Skeletal muscle tissue (tissue), 3 donors: ENCODE measurements at regions not wholly inside any gene's neighbourhood (a gene's known extent, or its start where the extent isn't known, plus 50 kb on each side); places are given as distances from the start of the nearest gene placed in this dataset.

Experiments used
- H3K27ac ChIP-seq: one replicate; pipeline ENCODE4 v1.7.0; 2013; ENCODE audit warnings: mild to moderate bottlenecking, low read depth, low read length, inconsistent platforms
- H3K27me3 ChIP-seq, 3 donors: one replicate each; pipeline ENCODE4 v1.7.0; 2013; ENCODE audit warnings: low read length in 3 of 3; ENCODE audit not compliant: control insufficient read depth in 3 of 3, insufficient read depth in 3 of 3
- H3K36me3 ChIP-seq, 3 donors: one replicate each; pipeline ENCODE4 v1.7.0; 2013; ENCODE audit warnings: low read length in 3 of 3; ENCODE audit not compliant: control insufficient read depth in 3 of 3, insufficient read depth in 3 of 3
- H3K4me1 ChIP-seq, 3 donors: one replicate each; pipeline ENCODE4 v1.7.0; 2013; ENCODE audit warnings: low read length in 3 of 3, mild to moderate bottlenecking in 3 of 3; ENCODE audit not compliant: control insufficient read depth in 3 of 3, insufficient read depth in 3 of 3
- H3K4me3 ChIP-seq, 3 donors: one replicate each; pipeline ENCODE4 v1.7.0; 2013; ENCODE audit warnings: low read length in 3 of 3
- H3K9ac ChIP-seq, 3 donors: one replicate each; pipeline ENCODE4 v1.7.0; 2013; ENCODE audit warnings: low read length in 3 of 3, mild to moderate bottlenecking in 3 of 3, moderate library complexity in 2 of 3, low read depth in 1 of 3
- H3K9me3 ChIP-seq, 3 donors: one replicate each; pipeline ENCODE4 v1.7.0; 2013; ENCODE audit warnings: low read length in 3 of 3; ENCODE audit not compliant: control insufficient read depth in 3 of 3
- donor health status: Osteomylitis.

- no peak overlapping the region for H3K27ac ChIP-seq
- H3K27me3 ChIP-seq, result peaks cover 28 to 40% (median 35%) of the 10 kb centered on the region in 3 donors
These were observed 199.2 kb downstream of the TEX29 start for GRCh38 chr13:111519490-111520170.

GRCh38 chr13:111521030-111521429 is 200.6 kb downstream of the TEX29 start:
- Histone ChIP-seq H3K36me3 (no peaks in the 10 kb centered on the region), H3K4me3 (no peak overlapping the region), H3K9ac (no peak overlapping the region), H3K4me1 (peaks cover 0 to 11% (median 9%) of the 10 kb centered on the region in 3 donors), H3K27me3 (peaks cover 17 to 28% (median 22%) of the 10 kb centered on the region in 3 donors), H3K9me3 (no peaks in the 10 kb centered on the region), H3K27ac (no peak overlapping the region)

More at GRCh38 chr13:111519490-111520170, 199.2 kb downstream of the TEX29 start:
- H3K9ac ChIP-seq, result no peak overlapping the region
- no peaks in the 10 kb centered on the region for H3K36me3 ChIP-seq
- H3K4me1 ChIP-seq, result peaks cover 0 to 11% (median 9%) of the 10 kb centered on the region in 3 donors
- H3K4me3 ChIP-seq, result no peak overlapping the region
- no peaks in the 10 kb centered on the region for H3K9me3 ChIP-seq

GRCh38 chr13:111521691-111522229 is 201.3 kb downstream of the TEX29 start:
- H3K27ac ChIP-seq, result no peak overlapping the region
- H3K36me3 ChIP-seq, result no peaks in the 10 kb centered on the region
- H3K9ac ChIP-seq, result no peak overlapping the region
- H3K4me1 ChIP-seq, result peaks cover 0 to 8% (median 6%) of the 10 kb centered on the region in 3 donors
- H3K4me3 ChIP-seq, result no peak overlapping the region
- H3K27me3 ChIP-seq, result peaks cover 12 to 26% (median 18%) of the 10 kb centered on the region in 3 donors
- no peaks in the 10 kb centered on the region for H3K9me3 ChIP-seq

DNA sequence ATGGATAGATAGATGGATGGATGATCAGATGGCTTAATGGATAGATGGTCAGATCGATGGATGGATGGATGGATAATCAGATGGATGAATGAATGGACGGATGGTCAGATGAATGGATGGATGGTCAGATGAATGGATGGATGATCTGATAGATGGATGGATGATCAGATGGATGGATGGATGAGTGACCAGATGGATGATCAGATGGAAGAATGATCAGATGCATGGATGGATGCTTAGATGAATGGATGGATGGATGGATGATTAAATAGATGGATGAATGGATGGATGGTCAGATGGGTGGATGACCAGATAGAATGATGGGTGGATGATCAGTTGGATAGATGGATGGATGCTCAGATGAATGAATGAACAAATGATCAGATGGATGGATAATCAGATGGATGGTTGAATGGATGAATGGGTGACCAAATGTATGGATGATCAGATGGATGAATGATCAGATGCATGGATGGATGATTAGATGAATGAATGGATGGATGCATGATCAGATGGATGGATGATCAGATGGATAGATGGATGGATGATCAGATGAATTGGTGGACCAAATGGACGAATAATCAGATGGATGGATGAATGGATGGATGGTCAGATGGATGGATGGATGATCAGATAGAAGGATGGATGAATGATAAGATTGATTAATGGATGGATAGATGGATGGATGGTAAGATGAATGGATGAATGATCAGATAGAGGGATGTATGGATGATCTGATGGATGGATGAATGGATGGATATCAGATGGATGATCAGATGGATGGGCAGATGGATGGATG is 205.1 kb downstream of the TEX29 start:
- no peak overlapping the region for H3K27ac ChIP-seq
- no peak overlapping the region for H3K4me3 ChIP-seq

DNA sequence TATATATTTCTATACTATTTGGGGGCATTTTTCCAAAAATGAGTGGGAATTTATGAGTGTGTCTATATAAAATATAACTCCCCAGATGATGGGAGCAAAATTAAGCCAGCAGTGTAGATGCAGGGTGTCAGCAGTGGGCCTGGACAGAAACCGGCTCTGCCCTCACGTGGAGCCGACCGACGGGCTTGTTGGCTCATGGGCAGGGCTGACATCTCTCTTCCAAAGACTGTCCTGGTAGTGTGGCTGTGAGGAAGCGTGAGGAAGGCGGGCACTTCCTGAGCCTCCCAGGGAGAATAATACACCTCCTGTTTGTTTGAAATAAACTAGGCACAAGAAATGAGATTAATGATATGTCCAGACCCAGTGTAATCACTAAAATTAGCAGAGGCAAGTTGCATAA is 206.5 kb downstream of the TEX29 start:
- Histone ChIP-seq H3K9me3 (no peaks in the 10 kb centered on the region), H3K4me1 (no peaks in the 10 kb centered on the region), H3K4me3 (no peak overlapping the region), H3K27me3 (peaks cover 16 to 27% (median 17%) of the 10 kb centered on the region in 3 donors), H3K36me3 (no peaks in the 10 kb centered on the region), H3K9ac (no peak overlapping the region), H3K27ac (no peak overlapping the region)

More for the DNA sequence above, 205.1 kb downstream of the TEX29 start:
- H3K9ac ChIP-seq, result no peak overlapping the region
- peaks cover 9 to 19% (median 13%) of the 10 kb centered on the region in 3 donors for H3K27me3 ChIP-seq
- no peaks in the 10 kb centered on the region for H3K9me3 ChIP-seq
- H3K36me3 ChIP-seq, result no peaks in the 10 kb centered on the region
- H3K4me1 ChIP-seq, result no peaks in the 10 kb centered on the region

- no peak overlapping the region for H3K4me3 ChIP-seq
- no peaks in the 10 kb centered on the region for H3K9me3 ChIP-seq
- no peaks in the 10 kb centered on the region for H3K4me1 ChIP-seq
- no peaks in the 10 kb centered on the region for H3K36me3 ChIP-seq
- peaks cover 20 to 29% (median 20%) of the 10 kb centered on the region in 3 donors for H3K27me3 ChIP-seq
- no peak overlapping the region for H3K9ac ChIP-seq
- no peak overlapping the region for H3K27ac ChIP-seq
These were observed 207.3 kb downstream of the TEX29 start for GRCh38 chr13:111527614-111528229.

- H3K27me3 ChIP-seq, result peaks cover 23 to 36% (median 28%) of the 10 kb centered on the region in 3 donors
- no peaks in the 10 kb centered on the region for H3K9me3 ChIP-seq
- no peaks in the 10 kb centered on the region for H3K4me1 ChIP-seq
- no peak overlapping the region for H3K9ac ChIP-seq
- H3K4me3 ChIP-seq, result no peak overlapping the region
- no peaks in the 10 kb centered on the region for H3K36me3 ChIP-seq
- no peak overlapping the region for H3K27ac ChIP-seq
These were observed 208.1 kb downstream of the TEX29 start for GRCh38 chr13:111528513-111528912.

GRCh38 chr13:111530137-111530870 is 209.9 kb downstream of the TEX29 start:
- no peak overlapping the region for H3K27ac ChIP-seq
- peaks cover 30 to 48% (median 40%) of the 10 kb centered on the region in 3 donors for H3K27me3 ChIP-seq
- no peak overlapping the region for H3K4me3 ChIP-seq
- H3K36me3 ChIP-seq, result no peaks in the 10 kb centered on the region
- H3K9me3 ChIP-seq, result no peaks in the 10 kb centered on the region
- no peaks in the 10 kb centered on the region for H3K4me1 ChIP-seq
- no peak overlapping the region for H3K9ac ChIP-seq

DNA sequence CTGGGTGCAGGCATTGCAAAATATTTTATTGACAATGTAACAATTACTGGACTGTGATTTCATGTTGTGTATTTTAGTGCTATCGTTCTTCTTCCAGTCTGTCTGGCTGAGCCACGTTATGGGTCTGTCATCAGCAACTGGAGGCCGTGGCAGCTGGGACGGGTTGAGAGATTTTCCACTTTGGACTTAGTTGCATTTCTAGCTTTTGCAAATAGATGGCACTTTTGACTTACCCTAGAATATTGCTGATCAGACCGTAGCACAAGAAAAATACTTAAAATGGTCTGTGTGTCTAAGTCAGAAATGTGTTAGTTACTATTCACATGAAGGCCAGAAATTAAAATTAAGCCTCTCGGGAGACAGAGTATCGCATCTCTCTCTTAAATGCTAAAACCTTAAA is 211.1 kb downstream of the TEX29 start:
- Histone ChIP-seq H3K9ac (no peak overlapping the region), H3K27me3 (peaks cover 40 to 53% (median 51%) of the 10 kb centered on the region in 3 donors), H3K27ac (no peak overlapping the region), H3K36me3 (no peaks in the 10 kb centered on the region), H3K4me3 (no peak overlapping the region), H3K4me1 (no peaks in the 10 kb centered on the region), H3K9me3 (no peaks in the 10 kb centered on the region)
